A673 (cell line): ENCODE measurements at regions not wholly inside any gene's neighbourhood (a gene's known extent, or its start where the extent isn't known, plus 50 kb on each side); places are given as distances from the start of the nearest gene placed in this dataset.
"Not testable (repeated sequence)": the region's sequence is repeated elsewhere in the genome, so short reads cannot be mapped to it uniquely, and the experiment has no call there.

Source experiments
- BruUV-seq: library from RNA; stranded (reverse); fragments of 400-500 nt; replicated peaks from 2 replicates; lab custom pipeline; 2021; lab: Mats Ljungman, UMichigan
- CTCF ChIA-PET: fragments of 300-600 bp; sonication (Branson Sonifier 250); formaldehyde crosslinking; loops from one replicate; lab custom pipeline; 2022; ENCODE audit warnings: antibody characterized with exemption; lab: Charles Lee
- POLR2A ChIA-PET: fragments of 300-600 bp; sonication (Branson Sonifier 250); formaldehyde crosslinking; loops from one replicate; lab custom pipeline; 2022; ENCODE audit warnings: antibody characterized with exemption; ENCODE audit not compliant: low non-redundant PET; lab: Charles Lee
- DNase-seq: peaks from one replicate; pipeline ENCODE4 v3.0.0-alpha.2; 2015; ENCODE audit warnings: low spot score
- H3K27ac ChIP-seq: fragments of 200-600 bp; sonication (generic); 2 replicates; pipeline ENCODE4 v1.5.1; 2016; ENCODE audit warnings: mixed run types, low read depth, mild to moderate bottlenecking, mixed read lengths, antibody characterized with exemption, low read length; ENCODE audit not compliant: poor library complexity, severe bottlenecking
- H3K27me3 ChIP-seq: fragments of 200-600 bp; sonication (generic); replicated peaks from 2 replicates; pipeline ENCODE4 v1.6.1; 2017; ENCODE audit warnings: mixed run types, low read depth, mild to moderate bottlenecking, mixed read lengths, antibody characterized with exemption, low read length; ENCODE audit not compliant: insufficient read depth, poor library complexity
- H3K36me3 ChIP-seq: fragments of 200-600 bp; sonication (generic); 2 replicates; pipeline ENCODE4 v1.6.1; 2016; ENCODE audit warnings: mixed run types, mild to moderate bottlenecking, mixed read lengths, antibody characterized with exemption, low read length; ENCODE audit not compliant: insufficient read depth, poor library complexity, severe bottlenecking
- H3K4me1 ChIP-seq: fragments of 200-600 bp; sonication (generic); 2 replicates; pipeline ENCODE4 v1.6.1; 2017; ENCODE audit warnings: mixed run types, mild to moderate bottlenecking, mixed read lengths, antibody characterized with exemption, low read length; ENCODE audit not compliant: insufficient read depth, poor library complexity, severe bottlenecking
- H3K4me3 ChIP-seq: fragments of 200-600 bp; sonication (generic); 2 replicates; pipeline ENCODE4 v1.5.1; 2016; ENCODE audit warnings: low read depth, mixed run types, mild to moderate bottlenecking, mixed read lengths, low read length; ENCODE audit not compliant: poor library complexity, severe bottlenecking
- H3K9me3 ChIP-seq: fragments of 200-600 bp; sonication (generic); 2 replicates; pipeline ENCODE4 v1.6.1; 2016; ENCODE audit warnings: mixed run types, low read depth, mild to moderate bottlenecking, mixed read lengths, antibody characterized with exemption, low read length; ENCODE audit not compliant: poor library complexity, severe bottlenecking
- intact Hi-C: fragments of 100-400 bp; cut with micrococcal nuclease; formaldehyde crosslinking; loops from one replicate; pipeline ENCODE4 v1.10.0; 2022; ENCODE audit not compliant: unreplicated experiment

DNA sequence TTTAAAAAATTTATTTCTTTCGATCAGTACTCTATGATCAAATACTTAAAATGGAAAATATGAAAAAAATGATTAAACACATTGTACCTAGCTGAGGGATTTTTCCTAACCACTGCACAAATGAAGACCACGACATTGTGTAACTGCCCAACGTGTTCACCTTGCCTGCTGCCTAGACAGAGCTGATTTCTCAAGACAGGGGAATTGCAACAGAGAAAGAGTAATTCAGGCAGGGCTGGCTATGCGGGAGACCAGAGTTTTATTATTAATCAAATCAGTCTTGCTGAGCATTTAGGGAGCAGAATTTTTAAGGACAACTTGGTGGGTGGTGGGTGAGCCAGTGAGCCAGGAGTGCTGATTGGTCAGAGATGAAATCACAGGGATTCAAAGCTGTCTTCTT lies 1290.8 kb downstream of the RPIA start:
- POLR2A ChIA-PET, DNase-seq, H3K9me3 ChIP-seq, H3K36me3 ChIP-seq, H3K4me3 ChIP-seq, H3K27me3 ChIP-seq, CTCF ChIA-PET, BruUV-seq, intact Hi-C loops, H3K27ac ChIP-seq, H3K4me1 ChIP-seq: not testable (repeated sequence)

DNA sequence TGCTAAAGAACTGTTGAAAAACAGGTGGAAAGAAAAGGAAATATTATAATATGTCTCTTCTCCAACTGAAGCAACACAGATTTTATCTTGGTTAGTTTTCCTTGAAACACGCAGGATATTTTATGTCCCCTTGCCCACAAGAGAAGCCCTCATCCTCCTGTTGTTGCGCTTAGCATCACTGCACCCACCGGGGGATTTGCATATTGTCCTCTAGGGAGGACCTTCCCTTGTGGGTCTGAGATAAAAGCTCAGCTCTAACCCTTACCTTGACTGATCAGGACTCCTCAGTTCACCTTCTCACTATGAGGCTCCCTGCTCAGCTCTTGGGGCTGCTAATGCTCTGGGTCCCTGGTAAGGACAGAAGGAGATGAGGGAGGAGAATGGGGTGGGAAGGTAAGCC lies 1294.2 kb downstream of the RPIA start:
- POLR2A ChIA-PET, BruUV-seq: not testable (repeated sequence)

DNA sequence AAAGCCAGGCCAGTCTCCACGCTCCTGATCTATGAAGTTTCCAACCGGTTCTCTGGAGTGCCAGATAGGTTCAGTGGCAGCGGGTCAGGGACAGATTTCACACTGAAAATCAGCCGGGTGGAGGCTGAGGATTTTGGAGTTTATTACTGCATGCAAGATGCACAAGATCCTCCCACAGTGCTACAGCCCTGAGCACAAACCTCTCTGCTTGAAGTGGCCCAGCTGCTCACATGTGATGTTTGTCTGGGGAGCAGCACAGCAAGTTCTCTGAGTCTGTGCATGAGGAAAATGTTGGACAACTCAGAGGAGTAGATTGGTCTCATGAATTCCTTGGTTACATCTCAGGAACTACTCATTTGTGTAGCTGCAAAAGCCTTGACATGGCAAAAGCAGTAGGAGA lies 1295.1 kb downstream of the RPIA start:
- POLR2A ChIA-PET, H3K4me1 ChIP-seq, intact Hi-C loops, H3K9me3 ChIP-seq, H3K27me3 ChIP-seq, CTCF ChIA-PET, H3K4me3 ChIP-seq, H3K27ac ChIP-seq, BruUV-seq, DNase-seq, H3K36me3 ChIP-seq: not testable (repeated sequence)

More for the DNA sequence above, 1294.2 kb downstream of the RPIA start:
- intact Hi-C loops, CTCF ChIA-PET, H3K4me1 ChIP-seq, H3K27me3 ChIP-seq, H3K9me3 ChIP-seq, DNase-seq, H3K4me3 ChIP-seq, H3K36me3 ChIP-seq, H3K27ac ChIP-seq: not testable (repeated sequence)

DNA sequence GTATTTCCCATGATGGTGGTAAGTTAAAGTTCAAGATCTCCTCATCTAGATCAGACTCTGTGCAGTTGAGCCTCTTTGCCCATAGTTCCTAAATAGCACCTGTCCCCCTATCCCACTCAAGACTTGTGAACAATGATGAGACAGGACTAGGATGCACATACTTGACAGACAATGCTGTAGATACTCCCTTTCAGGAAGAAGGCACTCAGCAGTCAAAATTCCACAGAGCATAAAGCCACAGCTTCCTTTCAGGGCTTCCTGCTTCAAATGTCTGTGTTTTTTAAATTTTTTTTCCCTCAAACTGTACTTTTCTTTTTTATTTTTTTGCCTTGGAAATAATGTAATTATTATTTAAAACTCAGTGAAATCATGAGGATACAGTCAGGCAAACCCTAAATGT lies 1305.3 kb downstream of the RPIA start:
- intact Hi-C loops, H3K27ac ChIP-seq, H3K4me3 ChIP-seq, BruUV-seq, DNase-seq, H3K9me3 ChIP-seq, H3K4me1 ChIP-seq, CTCF ChIA-PET, POLR2A ChIA-PET, H3K27me3 ChIP-seq, H3K36me3 ChIP-seq: not testable (repeated sequence)

DNA sequence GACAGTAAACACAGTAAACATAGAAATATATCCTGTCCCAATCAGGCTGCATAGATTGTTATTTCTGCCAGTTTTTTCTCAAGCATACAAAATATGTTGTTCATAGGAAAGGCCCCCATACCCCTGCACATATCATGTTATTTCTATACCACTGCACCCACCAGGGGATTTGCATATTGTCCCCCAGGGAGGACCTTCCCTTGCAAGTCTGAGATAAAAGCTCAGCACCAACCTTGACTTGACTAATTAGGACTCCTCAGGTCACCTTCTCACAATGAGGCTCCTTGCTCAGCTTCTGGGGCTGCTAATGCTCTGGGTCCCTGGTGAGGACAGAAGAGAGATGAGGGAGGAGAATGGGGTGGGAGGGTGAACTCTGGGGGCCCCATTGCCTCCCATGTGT lies 1313.1 kb downstream of the RPIA start:
- H3K36me3 ChIP-seq, BruUV-seq, H3K4me1 ChIP-seq, H3K4me3 ChIP-seq, H3K27me3 ChIP-seq, DNase-seq, POLR2A ChIA-PET, H3K9me3 ChIP-seq, CTCF ChIA-PET, H3K27ac ChIP-seq, intact Hi-C loops: not testable (repeated sequence)

DNA sequence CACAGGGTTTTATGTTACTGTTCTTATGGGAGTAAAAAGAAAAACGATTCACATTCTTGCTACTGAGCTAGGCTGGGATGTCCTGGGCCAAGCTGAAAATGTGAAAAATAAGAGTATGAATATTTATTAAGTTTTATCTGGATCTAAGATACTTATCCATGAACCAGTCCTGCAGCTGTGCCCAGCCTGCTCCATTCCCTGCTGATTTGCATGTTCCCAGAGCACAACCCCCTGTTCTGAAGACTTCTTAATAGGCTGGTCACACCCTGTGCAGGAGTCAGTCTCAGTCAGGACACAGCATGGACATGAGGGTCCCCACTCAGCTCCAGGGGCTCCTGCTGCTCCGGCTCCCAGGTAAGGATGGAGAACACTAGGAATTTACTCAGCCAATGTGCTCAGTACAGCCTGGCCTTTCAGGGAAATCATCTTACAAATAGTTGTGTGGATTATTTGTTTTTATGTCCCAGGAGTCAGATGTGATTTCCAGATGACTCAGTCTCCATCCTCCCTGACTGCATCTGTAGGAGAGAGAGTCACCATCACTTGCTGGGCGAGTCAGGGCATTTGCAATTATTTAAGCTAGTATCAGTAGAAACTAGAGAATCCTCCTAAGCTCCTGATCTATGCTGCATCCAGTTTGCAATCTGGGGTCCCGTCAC lies 1319.1 kb downstream of the RPIA start:
- intact Hi-C loops: not testable (repeated sequence)

DNA sequence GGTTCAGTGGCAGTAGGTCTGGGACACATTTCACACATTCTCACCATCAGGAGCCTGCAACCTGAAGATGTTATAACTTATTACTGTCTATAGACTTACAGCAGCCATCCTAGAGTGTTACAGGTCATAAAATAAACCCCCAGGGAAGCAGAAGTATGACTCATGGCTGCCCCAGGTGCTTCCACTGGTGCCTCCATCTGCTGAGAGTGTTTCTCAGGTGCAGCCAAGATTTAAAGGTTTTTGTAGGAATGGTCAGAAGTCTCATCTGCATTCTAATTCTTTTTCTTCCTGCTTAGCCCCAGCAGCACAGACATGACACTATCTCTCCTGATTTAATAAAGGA lies 1319.6 kb downstream of the RPIA start:
- H3K27me3 ChIP-seq, H3K9me3 ChIP-seq, H3K4me3 ChIP-seq, H3K36me3 ChIP-seq, H3K4me1 ChIP-seq, H3K27ac ChIP-seq, CTCF ChIA-PET, DNase-seq, intact Hi-C loops, POLR2A ChIA-PET, BruUV-seq: not testable (repeated sequence)

More for the DNA sequence above, 1319.1 kb downstream of the RPIA start:
- H3K27ac ChIP-seq, CTCF ChIA-PET, H3K4me3 ChIP-seq, POLR2A ChIA-PET, BruUV-seq, DNase-seq, H3K36me3 ChIP-seq, H3K4me1 ChIP-seq, H3K9me3 ChIP-seq, H3K27me3 ChIP-seq: not testable (repeated sequence)

DNA sequence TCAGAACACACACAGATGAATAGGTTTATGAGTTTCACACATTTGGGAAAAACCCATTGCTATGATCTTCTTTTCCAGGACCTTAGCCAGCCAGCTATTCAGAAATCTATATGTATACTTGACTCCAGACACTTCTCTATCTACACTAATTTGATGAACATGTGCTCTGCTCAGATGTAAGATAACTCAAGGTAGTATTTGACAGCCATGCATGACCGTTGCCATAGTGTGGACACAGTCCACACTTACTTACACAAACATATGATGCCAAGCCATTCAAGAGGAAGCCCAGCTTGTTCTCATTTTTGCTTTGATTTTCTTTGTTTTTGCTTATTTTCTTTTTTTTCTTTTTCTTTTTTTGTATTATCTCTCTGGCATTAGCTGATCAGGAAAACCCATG lies 1328.4 kb downstream of the RPIA start:
- H3K4me1 ChIP-seq, H3K36me3 ChIP-seq, H3K27ac ChIP-seq, H3K4me3 ChIP-seq, H3K27me3 ChIP-seq, CTCF ChIA-PET, BruUV-seq, H3K9me3 ChIP-seq, POLR2A ChIA-PET, intact Hi-C loops, DNase-seq: not testable (repeated sequence)
